K562 (cell line): ENCODE measurements at regions not wholly inside any gene's neighbourhood (a gene's known extent, or its start where the extent isn't known, plus 50 kb on each side); places are given as distances from the start of the nearest gene placed in this dataset.

Experiments
- ATAC-seq: fragments of 200-7000 bp; cut with Tn5 transposase; 3 replicates; pipeline ENCODE4 v1.9.1; 2020; ENCODE audit warnings: moderate library complexity
- BruUV-seq: library from RNA; stranded (reverse); fragments of 400-500 nt; replicated peaks from 2 replicates; lab custom pipeline; 2021; lab: Mats Ljungman, UMichigan
- CTCF ChIA-PET: fragments of 300-600 bp; formaldehyde crosslinking; extraction: SDS; loops from one replicate; lab custom pipeline; 2021; ENCODE audit warnings: low intra/inter-chr PET ratio; lab: Yijun Ruan, JAX
- POLR2A ChIA-PET: fragments of 300-600, 350-650 bp; sonication (Branson Sonifier 250); formaldehyde crosslinking; extraction: SDS; loops from one replicate; lab custom pipeline; 2021; ENCODE audit warnings: antibody characterized with exemption, inconsistent platforms; lab: Yijun Ruan, JAX
- DNase-seq, 4 experiments: peaks; one replicate each; pipeline versions ENCODE4 v3.0.0 to v3.0.0-alpha.2; 2011 to 2018; ENCODE audit warnings: low spot score in 3 of 4, mixed read lengths in 3 of 4; ENCODE audit errors: extremely low read depth in 1 of 4
- FAIRE-seq: peaks from 2 replicates; lab custom pipeline; 2011; peaks lifted over from hg19 to GRCh38; lab: Jason Lieb, UNC
- H2AFZ ChIP-seq: 2 replicates; pipeline ENCODE4 v1.6.0; 2011; ENCODE audit warnings: low read depth, low read length, control low read depth, inconsistent platforms
- H3K27ac ChIP-seq: fragments of 200-600 bp; 3 replicates; pipeline ENCODE4 v1.8.0; 2011; ENCODE audit warnings: low read depth, mild to moderate bottlenecking, control low read depth, inconsistent platforms, low read length, moderate library complexity, mixed read lengths; ENCODE audit errors: extremely low read depth
- H3K27me3 ChIP-seq, 2 experiments: fragments of 300-600 bp in 1 of 2; 2 replicates in 1 of 2; 3 replicates in 1 of 2; pipeline versions ENCODE4 v1.6.0 to v1.8.0; 2011; ENCODE audit warnings: inconsistent platforms in 2 of 2, low read length in 2 of 2, mild to moderate bottlenecking in 1 of 2, mixed read lengths in 1 of 2, moderate library complexity in 1 of 2; ENCODE audit not compliant: control insufficient read depth in 2 of 2, insufficient read depth in 2 of 2
- H3K36me3 ChIP-seq: fragments of 300-600 bp; 3 replicates; pipeline ENCODE4 v1.8.0; 2011; ENCODE audit warnings: mild to moderate bottlenecking, low read length, inconsistent platforms; ENCODE audit not compliant: control insufficient read depth, insufficient read depth
- H3K4me1 ChIP-seq, 2 experiments: fragments of 200-600 bp in 1 of 2; replicated peaks in 1 of 2; 2 replicates in 1 of 2; 3 replicates in 1 of 2; pipeline versions ENCODE4 v1.5.1 to v1.8.0; 2011; ENCODE audit warnings: inconsistent platforms in 2 of 2, low read length in 2 of 2, mild to moderate bottlenecking in 1 of 2, mixed read lengths in 1 of 2, moderate library complexity in 1 of 2; ENCODE audit not compliant: control insufficient read depth in 2 of 2, insufficient read depth in 2 of 2
- H3K4me2 ChIP-seq: 2 replicates; pipeline ENCODE4 v1.6.1; 2011; ENCODE audit warnings: low read length, control low read depth, inconsistent platforms, mixed read lengths; ENCODE audit not compliant: insufficient read depth
- H3K4me3 ChIP-seq: fragments of 200-600 bp; sonication (generic), shearing (Covaris generic); 2 replicates; pipeline ENCODE4 v1.5.1; 2016; ENCODE audit warnings: control low read depth, inconsistent platforms
- H3K79me2 ChIP-seq: fragments of 200-600 bp; 3 replicates; pipeline ENCODE4 v1.8.0; 2011; ENCODE audit warnings: low read length, inconsistent platforms; ENCODE audit not compliant: control insufficient read depth, insufficient read depth
- H3K9ac ChIP-seq, 2 experiments: 2 replicates each; pipeline versions ENCODE4 v1.6.0 to v1.6.1; 2011; ENCODE audit warnings: low read depth in 2 of 2, low read length in 2 of 2, control low read depth in 1 of 2, inconsistent platforms in 1 of 2, mild to moderate bottlenecking in 1 of 2, mixed read lengths in 1 of 2; ENCODE audit not compliant: insufficient read depth in 1 of 2
- H3K9me1 ChIP-seq: one replicate; pipeline ENCODE4 v1.6.0; 2011; ENCODE audit warnings: inconsistent platforms, mild to moderate bottlenecking, low read length, moderate library complexity; ENCODE audit not compliant: control insufficient read depth, insufficient read depth
- H3K9me3 ChIP-seq: replicated peaks from 2 replicates; pipeline ENCODE4 v1.5.1; 2011; ENCODE audit warnings: low read depth, low read length, inconsistent platforms; ENCODE audit not compliant: control insufficient read depth, insufficient read depth
- H4K20me1 ChIP-seq: replicated peaks from 2 replicates; pipeline ENCODE4 v1.6.1; 2011; ENCODE audit warnings: low read length, inconsistent platforms, mixed read lengths; ENCODE audit not compliant: control insufficient read depth, insufficient read depth
- ARID3B ChIP-seq: fragments of 250-450 bp; sonication (Bioruptor Pico); IDR thresholded peaks from 2 replicates; pipeline ENCODE4 v1.4.0; 2020; ENCODE audit warnings: borderline replicate concordance
- ATF3 ChIP-seq, 2 experiments: fragments of 450-650 bp in 1 of 2; sonication (generic) in 1 of 2; formaldehyde crosslinking in 1 of 2; IDR thresholded peaks in 1 of 2; conservative IDR thresholded peaks in 1 of 2; 2 replicates each; pipeline versions ENCODE4 v1.6.1 to v1.8.1; 2016 to 2023; ENCODE audit warnings: mild to moderate bottlenecking in 2 of 2, moderate library complexity in 2 of 2, inconsistent platforms in 1 of 2, missing genetic modification reagents in 1 of 2
- HLTF ChIP-seq: fragments of 450-650 bp; IDR thresholded peaks from 2 replicates; pipeline ENCODE4 v1.6.1; 2016
- IRF9 ChIP-seq: fragments of 450-650 bp; IDR thresholded peaks from 2 replicates; pipeline ENCODE4 v1.6.1; 2016; ENCODE audit warnings: missing biosample characterization, missing genetic modification characterization
- NFE2 ChIP-seq: IDR thresholded peaks from 2 replicates; pipeline ENCODE4 v1.6.1; 2014; ENCODE audit warnings: antibody characterized with exemption, low read depth
- RAD51 ChIP-seq: fragments of 450-650 bp; IDR thresholded peaks from 2 replicates; pipeline ENCODE4 v1.7.1; 2016; ENCODE audit warnings: low read depth, mild to moderate bottlenecking, borderline replicate concordance
- RBM14 ChIP-seq: fragments of 200-400 bp; formaldehyde crosslinking; IDR thresholded peaks from 2 replicates; pipeline ENCODE4 v1.6.1; 2018; ENCODE audit warnings: low read depth, mild to moderate bottlenecking, low read length, moderate library complexity, borderline replicate concordance; ENCODE audit not compliant: insufficient read depth
- RBM17 ChIP-seq: fragments of 200-400 bp; formaldehyde crosslinking; IDR thresholded peaks from 2 replicates; pipeline ENCODE4 v1.6.1; 2017; ENCODE audit warnings: low read depth, mild to moderate bottlenecking, low read length, borderline replicate concordance
- SAFB ChIP-seq: fragments of 200-400 bp; formaldehyde crosslinking; IDR thresholded peaks from 2 replicates; pipeline ENCODE4 v1.6.1; 2017; ENCODE audit warnings: low read depth, low read length, borderline replicate concordance
- SNRNP70 ChIP-seq: fragments of 200-400 bp; formaldehyde crosslinking; optimal IDR thresholded peaks from 2 replicates; pipeline ENCODE3; 2017; ENCODE audit warnings: low read depth, low read length
- STAG1 ChIP-seq: sonication (generic); formaldehyde crosslinking; IDR thresholded peaks from 2 replicates; pipeline ENCODE4 v1.5.0; 2020; ENCODE audit warnings: missing genetic modification reagents, borderline replicate concordance
- TEAD2 ChIP-seq: fragments of 450-650 bp; IDR thresholded peaks from 2 replicates; pipeline ENCODE4 v1.6.1; 2016; ENCODE audit warnings: missing genetic modification characterization, control low read depth, missing compliant biosample characterization
- TRIM28 ChIP-seq: fragments of 450-650 bp; IDR thresholded peaks from 2 replicates; pipeline ENCODE4 v1.6.1; 2017
- ZBTB1 ChIP-seq: sonication (generic); formaldehyde crosslinking; IDR thresholded peaks from 2 replicates; pipeline ENCODE4 v1.8.1; 2023; ENCODE audit warnings: missing genetic modification reagents, low read depth, mild to moderate bottlenecking, borderline replicate concordance
- ZBTB9 ChIP-seq: fragments of 450-650 bp; formaldehyde crosslinking; IDR thresholded peaks from 2 replicates; pipeline ENCODE4 v1.4.0; 2020; ENCODE audit warnings: mild to moderate bottlenecking, moderate library complexity
- ZNF512 ChIP-seq: IDR thresholded peaks from 2 replicates; pipeline ENCODE4 v1.6.1; 2016; ENCODE audit warnings: missing genetic modification characterization, missing compliant biosample characterization
- ZNF766 ChIP-seq: fragments of 200-800 bp; sonication (Bioruptor generic); conservative IDR thresholded peaks from 2 replicates; pipeline ENCODE4 v1.6.1; 2016; ENCODE audit warnings: missing genetic modification characterization, missing compliant biosample characterization
- ZNF77 ChIP-seq: fragments of 250-450 bp; sonication (Bioruptor Pico); IDR thresholded peaks from 2 replicates; pipeline ENCODE4 v1.5.0; 2020
- WGBS: fragments of 100-300 bp; shearing (Covaris generic); methylation state at CpG from one replicate; pipeline ENCODE4 v1.1.6; 2016; ENCODE audit warnings: low coverage, mixed read lengths; ENCODE audit not compliant: insufficient coverage; ENCODE audit errors: missing lambda C conversion rate; 5-methylcytosine and 5-hydroxymethylcytosine counted together
- in situ Hi-C: fragments of 300-500 bp; cut with MboI; formaldehyde crosslinking; loops from 4 replicates; pipeline ENCODE4 v1.15.0; 2018; ENCODE audit warnings: inconsistent platforms, mixed read lengths
- intact Hi-C: fragments of 100-400 bp; cut with micrococcal nuclease; formaldehyde crosslinking; loops from 2 replicates; pipeline ENCODE4 v1.14.2; 2022

GRCh38 chr3:174358252-174358651 is 500.9 kb upstream of the NAALADL2 start:
- BruUV-seq: no TSS peak
- Histone ChIP-seq H3K36me3 (no peaks in the 10 kb centered on the region), H3K27ac (no peak overlapping the region), H4K20me1 (no peaks in the 10 kb centered on the region), H3K4me1 (no peaks in the 10 kb centered on the region), H2AFZ (no peak overlapping the region), H3K9me1 (no peaks in the 10 kb centered on the region), H3K79me2 (no peaks in the 10 kb centered on the region), H3K9ac (no peak overlapping the region), H3K4me3 (no peak overlapping the region), H3K27me3 (no peaks in the 10 kb centered on the region), H3K9me3 (no peaks in the 10 kb centered on the region; the same call in 1 of the 2 replicates), H3K4me2 (no peak overlapping the region)
- DNase-seq (no peak), ATAC-seq (no peak), FAIRE-seq (no peak)
- POLR2A ChIA-PET: no interaction called here
- CTCF ChIA-PET: no interaction called here
- in situ Hi-C loops: no loop called here
- intact Hi-C loops: no loop called here
- WGBS: 0% methylated on average over 1 of the region's 1 CpG
- TF ChIP-seq ZBTB1 (CRISPR knock-in tag): no peak
- TF ChIP-seq TRIM28: no peak
- TF ChIP-seq ZNF512 (tag): no peak
- TF ChIP-seq ATF3 (IDR thresholded peaks at IDR 0.05): no peak
- no peak for TF ChIP-seq ATF3 (CRISPR knock-in tag; conservative IDR thresholded peaks at IDR 0.05)
- no peak for TF ChIP-seq RBM14
- no peak for TF ChIP-seq TEAD2 (tag)
- no peak for TF ChIP-seq IRF9
- no peak for TF ChIP-seq HLTF
- TF ChIP-seq STAG1 (CRISPR knock-in tag): no peak
- no peak for TF ChIP-seq NFE2
- TF ChIP-seq RBM17: no peak
- no peak for TF ChIP-seq ZNF766
- TF ChIP-seq RAD51: no peak
- TF ChIP-seq ZNF77 (CRISPR knock-in tag): no peak
- TF ChIP-seq ARID3B (CRISPR knock-in tag): no peak
- TF ChIP-seq SAFB: no peak
- no peak for TF ChIP-seq SNRNP70
- TF ChIP-seq ZBTB9 (CRISPR knock-in tag): no peak
